GM21529 (cell line): ENCODE measurements at regions not wholly inside any gene's neighbourhood (a gene's known extent, or its start where the extent isn't known, plus 50 kb on each side); places are given as distances from the start of the nearest gene placed in this dataset.

Experiments
- ATAC-seq: cut with Tn5 transposase; IDR thresholded peaks from one replicate; pipeline ENCODE4 v1.9.1; 2021; ENCODE audit not compliant: unreplicated experiment

DNA sequence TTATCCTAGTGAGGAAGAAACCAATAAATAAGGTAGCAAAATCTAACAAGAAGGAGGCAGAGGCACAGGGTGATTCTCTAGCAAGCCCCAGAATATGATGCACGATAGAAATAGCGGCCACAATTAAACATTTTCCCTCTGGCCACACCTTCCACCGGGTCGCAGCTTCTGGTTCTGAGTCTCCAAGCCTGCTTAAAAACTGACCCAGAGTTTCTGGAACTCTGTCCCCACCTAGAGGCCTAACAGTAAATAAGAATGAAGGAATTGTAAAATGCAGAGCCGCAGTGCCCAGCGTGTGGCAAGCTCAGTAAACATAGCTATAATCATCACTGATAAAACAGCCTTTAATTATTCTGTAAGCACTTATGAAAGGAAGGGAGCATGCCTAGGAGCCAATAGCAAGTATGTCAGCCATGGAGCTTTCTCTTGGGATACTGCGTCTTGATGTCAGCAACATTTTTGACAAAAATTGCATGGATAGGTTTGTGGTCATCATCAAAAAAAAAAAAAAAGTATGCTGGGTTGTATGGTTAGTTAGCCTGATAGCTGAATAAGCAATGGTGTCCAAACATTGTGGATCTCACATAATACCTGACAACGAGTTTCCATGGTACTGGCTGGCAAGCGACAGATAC is 465.5 kb downstream of the DNAH5 start:
- ATAC-seq = no peak

DNA sequence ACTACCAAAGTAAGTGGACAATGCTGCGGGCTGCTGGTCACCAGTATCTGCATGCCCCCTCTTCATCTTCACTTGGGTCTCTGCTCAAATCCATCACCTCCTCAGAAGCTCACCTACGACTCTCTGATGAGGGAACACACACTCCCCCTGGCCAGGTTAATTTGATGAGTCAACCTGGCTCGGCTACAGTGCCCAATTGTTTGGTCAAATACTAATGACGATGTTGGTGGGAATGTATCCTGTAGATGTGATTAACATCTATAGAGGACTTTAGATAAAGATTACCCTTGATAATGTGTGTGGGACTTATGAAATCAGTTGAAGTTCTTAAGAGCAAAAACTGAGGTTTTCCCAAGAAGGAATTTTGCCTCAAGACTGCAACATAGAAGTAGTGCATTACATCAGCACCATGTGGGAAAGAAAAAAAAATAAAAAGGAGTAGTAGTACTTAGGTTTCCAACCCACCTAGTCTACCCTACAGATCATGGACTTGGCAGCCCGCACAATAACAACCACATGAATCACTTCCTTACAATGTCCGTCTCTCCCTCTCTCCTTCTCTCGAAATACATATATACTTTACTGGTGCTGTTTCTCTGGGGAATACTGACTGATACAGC is 467.3 kb downstream of the DNAH5 start:
- ATAC-seq = no peak

DNA sequence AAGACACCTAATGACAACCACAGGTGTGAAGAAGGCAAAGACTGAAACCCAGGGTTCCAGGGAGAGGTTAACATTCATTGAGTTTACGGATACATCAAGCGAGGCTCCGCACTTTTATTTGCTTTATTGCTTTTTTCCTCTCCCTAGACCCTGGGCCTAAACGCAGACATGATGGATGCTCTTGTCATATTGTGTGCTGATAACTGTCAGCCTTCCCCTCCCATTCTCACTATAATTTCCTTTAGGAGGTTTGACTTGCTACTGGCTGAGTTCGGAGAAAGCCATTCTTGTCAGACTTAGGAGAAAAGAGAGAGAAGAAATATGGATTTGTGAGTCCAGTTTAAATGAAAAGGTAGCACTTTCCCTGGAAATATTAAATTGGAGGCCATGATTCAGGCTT is 471.6 kb downstream of the DNAH5 start:
- ATAC-seq = no peak

DNA sequence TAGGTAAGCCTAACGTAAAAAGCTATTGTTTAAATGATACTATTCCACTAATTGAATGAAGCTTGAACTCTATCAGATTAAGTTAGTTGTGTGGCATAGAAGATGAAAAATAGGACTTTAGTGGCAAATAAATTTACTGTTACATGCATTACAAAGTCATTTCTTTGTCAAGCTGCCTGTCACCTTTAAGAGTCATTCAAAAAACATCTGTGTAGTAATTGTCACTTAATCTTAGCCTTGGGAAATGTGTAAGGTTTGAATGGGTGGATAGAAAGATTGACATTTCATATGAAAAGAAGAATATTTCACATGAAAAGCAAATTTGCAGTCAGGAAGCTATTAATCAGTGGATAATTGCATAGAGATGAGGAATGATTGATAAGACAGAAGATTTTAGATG is 473.5 kb downstream of the DNAH5 start:
- no peak for ATAC-seq

DNA sequence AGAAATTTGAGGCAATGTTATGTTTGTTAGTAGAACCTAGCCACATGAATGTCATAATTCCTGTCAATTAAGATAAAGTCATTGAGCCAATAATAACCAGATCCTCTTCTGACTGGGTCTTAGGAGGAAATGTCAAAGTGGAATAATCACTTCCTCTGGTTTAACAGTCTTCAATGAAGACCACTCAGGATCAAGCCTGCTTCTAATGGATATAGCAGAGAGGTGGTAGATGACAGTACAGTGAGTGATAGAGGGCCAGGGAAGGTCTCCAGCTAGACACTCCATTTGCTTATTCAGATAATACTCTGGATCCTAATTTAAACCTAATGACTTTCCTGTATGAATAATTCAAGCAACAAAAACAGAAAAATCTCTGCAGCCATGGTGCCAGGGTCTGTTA is 474.2 kb downstream of the DNAH5 start:
- no peak for ATAC-seq

DNA sequence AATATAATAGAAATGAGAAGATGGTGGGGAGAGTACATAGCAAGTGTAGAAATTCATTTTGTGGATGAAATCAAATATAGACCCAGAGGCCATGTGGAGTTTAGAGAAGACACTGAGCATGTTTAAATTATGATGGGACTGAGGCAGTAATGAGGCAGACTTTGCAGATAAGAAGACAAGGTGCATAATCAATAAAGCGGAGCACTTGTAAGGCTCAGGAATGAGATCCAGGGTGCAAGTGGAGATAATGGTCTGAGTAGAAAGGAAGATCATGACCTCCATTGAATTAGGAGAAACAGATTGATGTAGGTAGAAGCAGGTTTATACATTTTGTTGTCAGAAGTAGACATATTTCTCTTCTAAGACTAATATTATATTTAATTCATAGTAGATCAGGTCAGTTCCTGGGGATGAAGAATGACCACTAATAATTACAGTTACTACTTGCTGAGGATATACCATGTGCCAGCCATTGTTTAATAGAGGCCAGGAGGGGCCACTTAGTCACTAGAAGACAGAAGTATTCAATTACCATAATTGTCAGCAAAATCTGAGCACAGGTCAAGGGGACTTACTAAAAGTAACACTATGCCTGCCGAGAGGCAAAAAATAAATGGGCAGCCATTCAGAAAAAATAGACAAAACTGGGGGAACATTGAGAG is 479.8 kb downstream of the DNAH5 start:
- ATAC-seq = no peak

DNA sequence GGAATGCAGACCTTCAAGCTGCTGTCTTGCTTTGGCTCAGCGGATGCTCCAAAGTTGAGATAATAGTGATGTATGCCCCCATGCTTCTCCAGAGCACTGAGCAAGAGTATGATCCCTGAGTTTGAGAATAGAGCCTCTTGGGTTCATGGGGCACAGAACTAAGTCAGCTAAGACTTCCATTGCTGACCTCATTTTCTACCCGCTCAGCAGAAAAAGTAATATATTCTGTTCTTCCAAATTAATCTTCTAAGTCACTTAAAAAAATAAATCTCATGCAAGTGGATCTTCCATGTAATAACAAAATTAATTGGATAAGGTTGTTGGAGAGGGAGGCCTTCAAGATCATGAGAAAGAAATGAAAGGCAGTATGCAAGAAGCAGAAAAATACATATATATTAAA is 483.9 kb downstream of the DNAH5 start:
- no peak for ATAC-seq

DNA sequence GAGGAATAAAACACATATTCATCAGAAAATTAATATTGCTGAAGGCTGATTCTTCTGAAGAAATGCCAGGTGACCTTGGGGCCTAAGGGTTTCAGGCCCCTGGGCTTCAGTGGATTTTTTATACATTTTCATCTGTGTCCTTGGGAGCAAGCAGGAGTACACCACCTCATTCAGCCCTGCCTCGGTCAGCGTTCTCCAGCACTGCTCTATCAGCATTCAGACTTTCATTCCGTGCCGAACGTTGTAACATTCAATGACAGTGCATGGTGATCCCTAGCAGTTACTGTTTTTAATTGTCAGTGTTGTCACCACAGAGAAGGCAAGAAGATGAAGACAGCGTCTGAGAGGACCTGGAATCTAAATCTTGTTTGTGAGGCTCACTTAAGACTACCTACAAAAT is 490.4 kb downstream of the DNAH5 start:
- ATAC-seq = no peak

DNA sequence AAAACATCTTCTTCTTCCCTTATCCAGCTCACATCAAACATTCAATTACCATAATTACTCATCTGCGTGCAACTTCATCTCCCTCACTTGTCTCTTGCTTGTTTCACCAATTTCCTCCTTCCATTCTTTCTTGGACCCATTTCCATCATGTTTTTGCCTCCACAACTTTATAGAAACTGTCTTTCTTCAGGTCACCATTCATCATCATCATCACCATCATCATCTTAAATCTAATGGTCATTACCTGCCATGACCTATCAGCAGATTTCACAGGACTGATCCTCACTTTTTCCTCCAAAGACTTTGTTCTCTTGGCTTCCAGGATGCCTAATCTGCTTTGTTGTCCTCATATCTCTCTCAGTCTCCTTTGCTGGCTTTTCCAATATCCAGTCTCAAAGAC is 495.6 kb downstream of the DNAH5 start:
- no peak for ATAC-seq

DNA sequence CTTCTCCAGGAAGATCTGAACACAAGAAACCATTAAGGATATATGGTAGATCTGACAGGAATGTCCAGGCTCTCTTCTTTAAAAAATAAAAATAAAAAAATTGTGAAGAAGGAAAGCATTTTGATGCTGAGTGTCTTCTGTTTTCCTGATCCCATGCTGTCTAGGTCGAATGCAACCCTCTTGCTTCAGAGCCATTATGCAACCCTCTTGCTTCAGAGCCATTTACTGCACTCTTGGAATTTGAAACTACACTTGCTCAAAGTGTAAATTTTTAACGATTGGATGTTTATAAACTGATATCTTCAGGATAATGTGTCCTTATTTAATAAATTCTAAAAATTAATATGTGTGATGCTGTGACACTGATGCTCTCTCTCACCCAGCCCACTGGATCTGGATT is 505.1 kb downstream of the DNAH5 start:
- no peak for ATAC-seq

DNA sequence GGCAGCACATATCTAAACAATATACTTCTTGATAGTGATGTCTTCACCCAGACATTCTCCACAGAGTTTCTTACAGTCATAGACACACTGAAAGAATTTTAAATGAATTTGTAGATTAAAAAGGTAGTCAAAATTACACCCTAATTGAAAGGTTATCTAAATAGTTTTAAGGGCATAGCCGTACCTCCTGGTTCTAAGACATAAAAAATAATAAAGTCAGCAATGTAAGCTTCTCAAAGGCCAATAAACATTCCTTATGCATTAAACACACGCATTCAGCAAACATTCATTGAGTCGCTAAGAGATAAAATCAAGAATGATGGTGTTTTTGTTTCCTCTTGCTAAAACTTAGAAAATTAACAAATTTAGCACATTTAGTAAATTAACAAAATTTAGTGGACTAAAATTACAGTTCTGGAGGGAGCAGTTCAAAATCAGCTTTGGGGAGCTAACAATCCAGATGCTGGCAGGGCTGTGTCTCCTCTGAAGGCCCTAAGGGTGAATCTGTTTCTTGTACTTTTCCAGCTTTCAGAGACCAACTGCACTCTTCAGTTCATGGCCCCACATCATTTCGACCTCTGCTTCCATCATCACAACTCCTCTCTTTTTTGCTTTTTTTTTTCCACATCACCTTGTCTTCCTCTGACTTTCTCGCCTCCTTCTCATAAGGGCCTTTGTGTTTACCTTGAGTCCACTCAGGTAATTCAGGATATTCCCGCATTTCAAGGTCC is 516.5 kb downstream of the DNAH5 start:
- no peak for ATAC-seq

DNA sequence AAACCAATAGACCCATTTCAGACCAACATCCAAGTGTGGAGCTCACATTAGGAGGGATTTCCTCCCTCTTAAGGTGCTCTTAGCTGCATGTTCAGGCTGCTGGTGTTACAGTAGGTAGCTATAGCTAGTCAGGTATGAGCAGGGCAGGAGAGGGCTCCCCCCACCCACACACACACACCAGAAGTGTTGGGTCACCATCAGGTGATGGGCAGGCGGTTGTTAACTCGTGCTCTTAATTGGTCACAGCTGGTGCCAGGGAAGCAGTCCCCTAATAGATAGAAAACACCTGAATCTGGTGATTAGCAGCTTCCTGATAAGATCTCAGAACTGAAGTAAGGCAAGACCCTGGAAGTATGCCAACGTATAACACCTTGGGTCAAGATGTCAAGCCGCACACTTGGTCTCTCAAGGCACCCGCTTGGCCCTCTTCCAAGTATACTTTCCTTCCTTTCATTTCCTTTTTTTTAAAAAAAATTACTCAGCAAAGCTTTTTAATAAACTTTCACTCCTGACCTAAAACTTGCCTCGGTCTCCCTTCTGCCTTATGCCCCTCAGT is 532.4 kb downstream of the DNAH5 start:
- no peak for ATAC-seq

DNA sequence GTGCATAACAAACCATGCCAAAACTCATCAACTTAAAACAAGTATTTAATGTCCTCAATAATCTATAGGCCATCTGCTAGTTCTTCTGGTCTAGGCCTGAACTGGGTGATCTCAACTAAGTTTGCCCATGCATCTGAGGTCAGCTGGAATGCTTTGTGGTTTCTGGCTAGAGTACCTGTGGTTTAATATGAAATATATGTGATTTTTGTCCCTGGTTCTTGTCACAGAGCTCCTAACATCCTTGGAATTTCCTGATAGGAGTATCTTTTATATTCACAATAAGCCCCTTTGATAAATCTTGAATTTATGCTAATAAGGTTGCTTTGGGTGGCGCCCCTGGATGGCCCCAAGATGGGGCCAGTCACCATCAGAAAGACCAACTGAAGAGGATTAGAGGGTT is 535.9 kb downstream of the DNAH5 start:
- no peak for ATAC-seq

DNA sequence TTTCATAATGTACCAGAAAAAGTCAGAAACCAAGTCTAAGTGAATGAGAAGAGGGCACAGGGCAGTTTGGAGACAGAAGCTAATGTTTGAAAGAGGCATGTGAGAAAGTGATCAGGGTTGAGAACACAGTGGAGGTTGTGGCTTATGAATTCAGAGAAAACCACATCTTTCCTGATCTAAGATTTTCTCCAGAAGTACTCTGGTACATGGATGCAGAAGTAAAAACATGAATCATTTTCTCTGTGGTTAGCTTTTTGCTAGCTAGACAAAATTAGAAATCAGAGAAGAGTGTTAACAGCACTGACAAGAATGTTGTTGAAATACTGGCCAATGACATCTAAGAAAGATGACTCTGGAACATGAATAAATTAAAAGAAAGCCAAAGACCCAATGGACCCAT is 541.1 kb downstream of the DNAH5 start:
- no peak for ATAC-seq

DNA sequence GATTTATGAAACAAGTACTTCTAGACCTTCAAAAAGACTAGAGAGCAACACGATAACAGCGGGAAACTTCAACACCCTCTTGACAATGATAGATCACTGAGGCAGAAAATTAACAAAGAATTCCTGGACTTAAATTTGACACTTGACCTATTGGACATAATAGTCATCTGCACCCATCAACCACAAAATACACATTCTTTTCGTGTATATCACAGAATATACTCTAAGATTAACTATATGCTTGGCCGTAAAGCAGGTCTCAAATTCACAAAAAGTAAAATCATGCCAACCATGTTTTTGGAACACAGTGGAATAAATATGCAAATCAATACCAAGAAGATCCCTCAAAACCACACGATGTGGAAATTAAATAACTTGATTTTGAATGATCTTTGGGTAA is 559.4 kb downstream of the DNAH5 start:
- ATAC-seq = no peak

DNA sequence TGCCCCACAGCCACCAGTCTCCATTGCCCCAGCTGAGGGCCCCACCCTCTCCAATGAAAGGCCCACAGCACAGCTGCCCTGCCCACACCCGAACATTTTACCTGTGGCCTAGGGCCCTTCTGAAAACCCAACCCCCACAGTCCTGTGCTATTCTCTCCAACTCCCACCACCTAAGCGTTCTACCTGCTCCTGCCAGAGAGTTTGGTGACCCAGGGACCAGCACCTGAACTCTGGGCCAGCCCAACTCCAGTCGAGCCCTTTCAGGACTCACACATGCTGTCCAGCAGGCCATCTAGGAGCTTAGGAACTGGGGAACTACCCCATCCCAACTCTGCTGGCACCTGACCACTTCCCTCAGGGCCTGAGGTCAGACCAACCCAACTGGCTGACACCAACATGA is 562.3 kb downstream of the DNAH5 start:
- no peak for ATAC-seq

DNA sequence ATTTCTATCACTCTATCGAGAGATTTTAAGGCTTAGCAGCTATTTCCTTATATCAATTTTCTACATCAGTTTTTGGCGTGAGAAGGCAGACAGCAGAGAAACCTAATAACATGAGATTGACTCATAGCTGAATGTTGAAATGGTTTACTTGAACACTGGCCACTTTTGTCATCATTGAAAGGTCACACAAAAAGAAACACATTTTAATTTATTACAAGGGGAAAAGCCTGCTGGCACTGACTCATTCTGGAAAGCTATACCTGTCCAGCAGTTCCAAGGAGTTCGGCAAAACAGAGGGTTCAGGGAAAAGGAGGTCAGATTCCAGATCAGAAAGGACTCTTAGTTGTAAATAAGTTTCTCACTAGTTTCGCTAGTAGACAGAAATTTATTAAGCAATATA is 566.4 kb downstream of the DNAH5 start:
- ATAC-seq = no peak

DNA sequence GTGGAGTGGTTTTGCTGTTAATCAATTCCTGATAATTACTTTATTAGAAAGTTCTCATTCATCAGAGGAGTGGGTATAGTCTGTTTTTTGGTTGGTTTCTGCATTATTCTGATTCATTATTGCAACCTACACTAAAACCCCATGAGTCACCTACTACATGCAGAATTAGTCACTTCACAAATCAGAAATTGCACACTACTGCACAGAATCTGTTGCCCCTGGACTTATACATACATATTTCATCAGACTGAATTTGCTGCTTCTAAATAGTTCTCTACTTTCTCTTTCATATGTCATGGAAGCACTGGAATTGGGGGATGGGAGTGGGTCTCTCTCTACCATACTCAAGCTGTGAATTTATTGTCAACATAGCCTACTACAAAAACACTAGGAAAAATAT is 585.1 kb downstream of the DNAH5 start:
- ATAC-seq = no peak

DNA sequence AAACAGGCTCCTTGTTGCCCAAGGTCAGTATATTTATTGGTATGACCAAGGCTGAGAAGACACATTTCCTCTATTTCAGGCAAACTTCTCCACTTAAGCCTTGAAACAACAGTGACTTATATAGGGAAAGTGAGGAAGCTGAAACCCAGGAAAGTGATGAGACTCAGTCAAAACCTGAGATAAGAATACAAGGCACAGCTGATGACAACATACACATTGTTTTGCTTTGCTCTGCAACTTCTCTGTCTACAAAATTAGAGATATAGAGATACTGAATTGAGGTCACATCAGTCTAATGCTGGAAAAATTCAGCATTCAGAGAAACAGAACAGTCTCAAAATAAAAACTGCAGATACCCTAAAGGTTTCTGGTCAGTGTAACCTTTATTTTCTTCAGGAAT is 586.1 kb downstream of the DNAH5 start:
- no peak for ATAC-seq

DNA sequence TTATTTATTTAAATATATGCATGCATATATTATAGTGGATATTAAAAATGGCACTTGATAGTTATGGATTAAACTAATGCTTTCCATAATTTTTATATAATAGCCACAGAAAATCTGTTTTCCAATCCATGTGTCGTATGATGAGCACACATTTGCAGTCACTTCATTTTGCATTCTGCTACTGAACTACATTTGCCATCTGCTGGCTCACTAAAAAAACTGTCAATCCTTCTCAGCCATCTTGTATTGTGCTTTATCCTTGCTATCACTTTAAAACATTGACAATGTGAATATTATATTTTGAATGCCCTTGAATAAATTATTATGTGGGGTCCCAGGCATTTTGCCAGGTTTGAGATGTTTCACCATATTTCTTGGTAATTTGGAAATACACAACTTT is 586.6 kb downstream of the DNAH5 start:
- ATAC-seq = no peak

DNA sequence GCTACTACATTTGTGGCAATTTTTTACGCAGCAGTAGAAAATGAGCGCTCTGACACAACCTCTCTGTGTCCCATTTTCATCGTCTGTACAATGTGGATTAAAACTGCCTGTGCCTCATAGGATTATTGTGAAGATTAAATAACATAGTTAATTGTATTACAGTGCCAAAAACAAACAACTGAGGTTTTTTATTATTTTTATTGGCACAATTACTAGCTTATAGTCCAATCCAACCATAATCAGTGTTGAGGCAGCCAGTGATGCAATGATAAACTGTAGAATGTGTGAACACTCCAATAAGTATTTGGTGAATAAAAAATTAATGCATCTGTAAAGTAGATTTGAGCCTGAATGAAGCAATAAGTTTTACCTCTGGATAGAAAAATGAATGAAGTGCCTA is 588.3 kb downstream of the DNAH5 start:
- ATAC-seq = no peak

DNA sequence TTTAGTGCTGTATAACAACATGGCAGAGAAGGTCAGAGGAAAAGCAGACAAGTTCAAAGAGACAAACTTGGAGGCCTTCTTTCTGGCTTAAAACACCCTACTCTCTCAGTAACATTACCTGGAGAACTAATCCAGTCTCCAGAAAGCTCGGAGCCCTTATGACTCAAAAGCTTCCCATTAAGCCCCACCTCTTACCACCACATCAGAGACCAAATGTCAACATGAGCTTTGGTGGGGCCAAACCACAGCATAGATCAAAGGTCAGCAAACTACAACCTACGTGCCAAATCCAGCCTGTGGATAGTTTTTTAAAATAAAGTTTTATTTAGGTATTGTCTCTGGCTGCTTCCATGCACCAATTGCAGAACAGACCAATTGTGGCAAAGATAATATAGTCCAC is 589.9 kb downstream of the DNAH5 start:
- ATAC-seq = no peak
